ENCODE measurements at regions not wholly inside any gene's neighbourhood (a gene's known extent, or its start where the extent isn't known, plus 50 kb on each side); places are given as distances from the start of the nearest gene placed in this dataset.

DNA sequence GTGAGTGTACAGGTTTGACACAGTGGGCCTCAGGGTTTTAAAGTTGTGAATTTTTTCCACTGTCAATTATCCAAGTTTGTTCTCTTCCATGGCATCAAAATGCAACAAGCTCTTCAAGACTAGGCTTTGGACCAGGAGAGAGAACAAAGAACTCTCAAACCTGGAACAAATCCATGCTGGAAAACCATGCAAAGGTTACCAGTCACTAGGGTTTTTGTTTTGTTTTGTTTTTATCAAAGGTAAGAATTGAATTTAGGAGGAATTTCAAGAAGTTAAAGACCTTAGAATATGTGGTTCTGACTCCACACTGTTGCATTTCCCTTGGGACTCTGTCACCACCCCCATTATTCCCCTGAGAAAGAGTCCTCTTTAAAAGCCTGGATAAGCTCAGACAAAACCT is 191.1 kb upstream of the PIK3R1 start:
- no peak for FAIRE-seq

DNA sequence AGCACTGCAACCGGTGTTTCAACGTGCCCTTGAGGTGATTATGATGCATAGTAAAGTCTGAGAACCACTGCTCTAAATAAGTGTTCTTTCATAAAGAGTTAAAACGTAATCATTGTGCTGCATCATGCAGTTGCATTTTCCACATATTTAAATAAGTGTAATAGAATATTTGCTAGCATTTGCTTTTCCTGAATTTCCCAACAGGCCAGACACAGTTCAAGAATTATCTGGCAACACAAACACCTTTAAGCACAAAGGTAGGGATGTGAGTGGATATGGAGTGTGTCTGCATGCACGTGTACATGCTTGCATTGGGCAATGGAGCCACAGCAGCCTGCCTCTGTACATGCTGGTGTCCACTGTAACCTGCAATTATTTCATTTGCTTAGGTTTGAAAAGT is 193.6 kb upstream of the PIK3R1 start:
- FAIRE-seq (no peak), DNase-seq (ENCODE audit: low read depth, low spot score) (no peak), ATAC-seq (no peak)
- H3K27ac ChIP-seq (ENCODE audit: control insufficient read depth, insufficient read depth) = no peak overlapping the region
- no peak overlapping the region for H3K9ac ChIP-seq (ENCODE audit: control insufficient read depth, insufficient read depth, low read length)
- SMC1A ChIA-PET (ENCODE audit: uncharacterized antibody, unreplicated experiment) = no interaction called here
- no peak overlapping the region for H2AFZ ChIP-seq (ENCODE audit: control insufficient read depth, low read depth, low read length)
- H4K20me1 ChIP-seq (ENCODE audit: control insufficient read depth, insufficient read depth) = no peaks in the 10 kb centered on the region
- RAD21 ChIA-PET (ENCODE audit: unreplicated experiment) = no interaction called here
- no peaks in the 10 kb centered on the region for H3K27me3 ChIP-seq (replicated peaks in 1 of 2; ENCODE audit: control insufficient read depth in 2 of 2, insufficient read depth in 2 of 2, low read length in 1 of 2)
- no peaks in the 10 kb centered on the region for H3K9me3 ChIP-seq (replicated peaks; ENCODE audit: control insufficient read depth, insufficient read depth, low read length)
- TF ChIP-seq, protein P1, sequence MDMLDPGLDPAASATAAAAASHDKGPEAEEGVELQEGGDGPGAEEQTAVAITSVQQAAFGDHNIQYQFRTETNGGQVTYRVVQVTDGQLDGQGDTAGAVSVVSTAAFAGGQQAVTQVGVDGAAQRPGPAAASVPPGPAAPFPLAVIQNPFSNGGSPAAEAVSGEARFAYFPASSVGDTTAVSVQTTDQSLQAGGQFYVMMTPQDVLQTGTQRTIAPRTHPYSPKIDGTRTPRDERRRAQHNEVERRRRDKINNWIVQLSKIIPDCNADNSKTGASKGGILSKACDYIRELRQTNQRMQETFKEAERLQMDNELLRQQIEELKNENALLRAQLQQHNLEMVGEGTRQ (IDR thresholded peaks at IDR 0.05; ENCODE audit: borderline replicate concordance, low read depth, low read length) = no peak
- TF ChIP-seq RAD21 (IDR thresholded peaks at IDR 0.05; ENCODE audit: insufficient read depth, low read depth, low read length) (no peak), PAX5 (IDR thresholded peaks at IDR 0.05; ENCODE audit: borderline replicate concordance, low read depth, low read length) (no peak), ETV6 (conservative IDR thresholded peaks at IDR 0.05 in 1 of 2, IDR thresholded peaks at IDR 0.05 in 1 of 2; ENCODE audit: borderline replicate concordance in 1 of 2, low read depth in 1 of 2) (no peak)
- TF ChIP-seq, protein P2, sequence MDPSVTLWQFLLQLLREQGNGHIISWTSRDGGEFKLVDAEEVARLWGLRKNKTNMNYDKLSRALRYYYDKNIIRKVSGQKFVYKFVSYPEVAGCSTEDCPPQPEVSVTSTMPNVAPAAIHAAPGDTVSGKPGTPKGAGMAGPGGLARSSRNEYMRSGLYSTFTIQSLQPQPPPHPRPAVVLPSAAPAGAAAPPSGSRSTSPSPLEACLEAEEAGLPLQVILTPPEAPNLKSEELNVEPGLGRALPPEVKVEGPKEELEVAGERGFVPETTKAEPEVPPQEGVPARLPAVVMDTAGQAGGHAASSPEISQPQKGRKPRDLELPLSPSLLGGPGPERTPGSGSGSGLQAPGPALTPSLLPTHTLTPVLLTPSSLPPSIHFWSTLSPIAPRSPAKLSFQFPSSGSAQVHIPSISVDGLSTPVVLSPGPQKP (IDR thresholded peaks at IDR 0.05; ENCODE audit: low read depth, low read length) = no peak
- H3K36me3 ChIP-seq (ENCODE audit: control insufficient read depth in 2 of 2, insufficient read depth in 2 of 2, low read length in 1 of 2) = no peaks in the 10 kb centered on the region
- intact Hi-C loops (cut with micrococcal nuclease; ENCODE audit: unreplicated experiment) = no loop called here
- no peak overlapping the region for H3K4me3 ChIP-seq
- in situ Hi-C loops (cut with MboI) = no loop called here
- CTCF ChIA-PET = no interaction called here
- H3K4me1 ChIP-seq (ENCODE audit: control insufficient read depth, insufficient read depth, low read length) = no peaks in the 10 kb centered on the region
- no peaks in the 10 kb centered on the region for H3K79me2 ChIP-seq (ENCODE audit: control insufficient read depth, insufficient read depth, low read length)
- no TSS peak for BruUV-seq (replicated peaks)
- no peak overlapping the region for H3K4me2 ChIP-seq (ENCODE audit: control insufficient read depth, insufficient read depth)
- WGBS (ENCODE audit: insufficient coverage, insufficient replicate concordance, low lambda C conversion rate, missing lambda C conversion rate) = 46% methylated on average over 4 of the region's 4 CpGs
- POLR2A ChIA-PET = no interaction called here

More for the DNA sequence above, 191.1 kb upstream of the PIK3R1 start:
- Histone ChIP-seq H3K27ac (ENCODE audit: control insufficient read depth, insufficient read depth) (no peak overlapping the region), H2AFZ (ENCODE audit: control insufficient read depth, low read depth, low read length) (no peak overlapping the region), H3K9me3 (replicated peaks; ENCODE audit: control insufficient read depth, insufficient read depth, low read length) (no peaks in the 10 kb centered on the region), H3K27me3 (replicated peaks in 1 of 2; ENCODE audit: control insufficient read depth in 2 of 2, insufficient read depth in 2 of 2, low read length in 1 of 2) (no peaks in the 10 kb centered on the region), H3K4me1 (ENCODE audit: control insufficient read depth, insufficient read depth, low read length) (no peaks in the 10 kb centered on the region), H4K20me1 (ENCODE audit: control insufficient read depth, insufficient read depth) (no peaks in the 10 kb centered on the region), H3K4me3 (no peak overlapping the region), H3K4me2 (ENCODE audit: control insufficient read depth, insufficient read depth) (no peak overlapping the region), H3K9ac (ENCODE audit: control insufficient read depth, insufficient read depth, low read length) (no peak overlapping the region), H3K79me2 (ENCODE audit: control insufficient read depth, insufficient read depth, low read length) (no peaks in the 10 kb centered on the region), H3K36me3 (ENCODE audit: control insufficient read depth in 2 of 2, insufficient read depth in 2 of 2, low read length in 1 of 2) (no peaks in the 10 kb centered on the region)
- ATAC-seq = no peak
- DNase-seq (ENCODE audit: low read depth, low spot score) = no peak
- ChIA-PET SMC1A (ENCODE audit: uncharacterized antibody, unreplicated experiment) (no interaction called here), RAD21 (ENCODE audit: unreplicated experiment) (no interaction called here), CTCF (no interaction called here), POLR2A (no interaction called here)
- in situ Hi-C loops (cut with MboI) = no loop called here
- intact Hi-C loops (cut with micrococcal nuclease; ENCODE audit: unreplicated experiment) = no loop called here
- BruUV-seq (replicated peaks) = no TSS peak
- TF ChIP-seq NFIC (IDR thresholded peaks at IDR 0.05; ENCODE audit: low read depth, low read length) = no peak
- no peak for TF ChIP-seq POLR2AphosphoS5 (IDR thresholded peaks at IDR 0.05; ENCODE audit: low read length)
- TF ChIP-seq ZNF217 (IDR thresholded peaks at IDR 0.05) = no peak
- TF ChIP-seq, protein P3, sequence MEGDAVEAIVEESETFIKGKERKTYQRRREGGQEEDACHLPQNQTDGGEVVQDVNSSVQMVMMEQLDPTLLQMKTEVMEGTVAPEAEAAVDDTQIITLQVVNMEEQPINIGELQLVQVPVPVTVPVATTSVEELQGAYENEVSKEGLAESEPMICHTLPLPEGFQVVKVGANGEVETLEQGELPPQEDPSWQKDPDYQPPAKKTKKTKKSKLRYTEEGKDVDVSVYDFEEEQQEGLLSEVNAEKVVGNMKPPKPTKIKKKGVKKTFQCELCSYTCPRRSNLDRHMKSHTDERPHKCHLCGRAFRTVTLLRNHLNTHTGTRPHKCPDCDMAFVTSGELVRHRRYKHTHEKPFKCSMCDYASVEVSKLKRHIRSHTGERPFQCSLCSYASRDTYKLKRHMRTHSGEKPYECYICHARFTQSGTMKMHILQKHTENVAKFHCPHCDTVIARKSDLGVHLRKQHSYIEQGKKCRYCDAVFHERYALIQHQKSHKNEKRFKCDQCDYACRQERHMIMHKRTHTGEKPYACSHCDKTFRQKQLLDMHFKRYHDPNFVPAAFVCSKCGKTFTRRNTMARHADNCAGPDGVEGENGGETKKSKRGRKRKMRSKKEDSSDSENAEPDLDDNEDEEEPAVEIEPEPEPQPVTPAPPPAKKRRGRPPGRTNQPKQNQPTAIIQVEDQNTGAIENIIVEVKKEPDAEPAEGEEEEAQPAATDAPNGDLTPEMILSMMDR (IDR thresholded peaks at IDR 0.05 in 2 of 3, conservative IDR thresholded peaks at IDR 0.05 in 1 of 3; ENCODE audit: control insufficient read depth in 2 of 3, extremely low read depth in 1 of 3, insufficient read depth in 1 of 3, low read depth in 3 of 3, low read length in 3 of 3) = no peak
- TF ChIP-seq NFXL1 (IDR thresholded peaks at IDR 0.05; ENCODE audit: borderline replicate concordance) = no peak
